Adrenal gland (tissue), 5 donors: ENCODE measurements at regions not wholly inside any gene's neighbourhood (a gene's known extent, or its start where the extent isn't known, plus 50 kb on each side); places are given as distances from the start of the nearest gene placed in this dataset.

Source experiments
- POLR2A ChIP-seq, 2 donors: fragments of 450-650 bp; IDR thresholded peaks; one replicate each; pipeline ENCODE4 v1.6.1; 2017; ENCODE audit warnings: antibody characterized with exemption in 2 of 2, mild to moderate bottlenecking in 2 of 2, moderate library complexity in 1 of 2
- TF ChIP-seq, protein P1 (sequence below), 6 experiments: fragments of 450-650 bp in 4 of 6; fragments of 200-600 bp in 2 of 6; sonication (generic) in 1 of 6; IDR thresholded peaks; 1 replicate in 5 of 6; 2 replicates in 1 of 6; pipeline versions ENCODE4 v1.5.1 to v1.8.0; 2016 to 2021; ENCODE audit warnings: antibody characterized with exemption in 6 of 6, mild to moderate bottlenecking in 2 of 6, moderate library complexity in 1 of 6
- donor health status: DM: no; HTN: no; CAD: no.

DNA sequence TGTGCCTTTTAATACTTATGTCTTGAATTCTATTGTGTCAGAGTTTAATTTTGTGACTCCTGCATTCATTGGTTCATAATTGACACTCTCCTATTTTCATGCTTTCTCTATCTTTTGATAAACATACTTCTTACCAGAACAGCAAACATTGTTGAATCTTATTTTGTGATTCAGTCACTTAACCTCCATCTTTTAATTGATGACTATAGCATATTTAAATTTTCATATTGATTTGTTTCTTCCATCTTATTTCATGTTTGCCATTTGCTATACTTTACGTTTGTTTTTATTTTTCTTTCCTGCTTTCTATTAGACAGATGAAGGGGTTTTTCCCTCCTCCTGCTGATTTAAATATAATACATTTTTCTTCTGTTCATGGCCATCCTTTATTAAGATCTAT, 115.5 kb upstream of the FAM9A start:
- no peak for TF ChIP-seq POLR2A (IDR thresholded peaks at IDR 0.05)
- TF ChIP-seq, protein P1, sequence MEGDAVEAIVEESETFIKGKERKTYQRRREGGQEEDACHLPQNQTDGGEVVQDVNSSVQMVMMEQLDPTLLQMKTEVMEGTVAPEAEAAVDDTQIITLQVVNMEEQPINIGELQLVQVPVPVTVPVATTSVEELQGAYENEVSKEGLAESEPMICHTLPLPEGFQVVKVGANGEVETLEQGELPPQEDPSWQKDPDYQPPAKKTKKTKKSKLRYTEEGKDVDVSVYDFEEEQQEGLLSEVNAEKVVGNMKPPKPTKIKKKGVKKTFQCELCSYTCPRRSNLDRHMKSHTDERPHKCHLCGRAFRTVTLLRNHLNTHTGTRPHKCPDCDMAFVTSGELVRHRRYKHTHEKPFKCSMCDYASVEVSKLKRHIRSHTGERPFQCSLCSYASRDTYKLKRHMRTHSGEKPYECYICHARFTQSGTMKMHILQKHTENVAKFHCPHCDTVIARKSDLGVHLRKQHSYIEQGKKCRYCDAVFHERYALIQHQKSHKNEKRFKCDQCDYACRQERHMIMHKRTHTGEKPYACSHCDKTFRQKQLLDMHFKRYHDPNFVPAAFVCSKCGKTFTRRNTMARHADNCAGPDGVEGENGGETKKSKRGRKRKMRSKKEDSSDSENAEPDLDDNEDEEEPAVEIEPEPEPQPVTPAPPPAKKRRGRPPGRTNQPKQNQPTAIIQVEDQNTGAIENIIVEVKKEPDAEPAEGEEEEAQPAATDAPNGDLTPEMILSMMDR (IDR thresholded peaks at IDR 0.05), result no peak
